HL-60 (cell line): ENCODE measurements at regions not wholly inside any gene's neighbourhood (a gene's known extent, or its start where the extent isn't known, plus 50 kb on each side); places are given as distances from the start of the nearest gene placed in this dataset.

Source experiments
- DNase-seq, 2 experiments: peaks; one replicate each; pipeline ENCODE4 v3.0.0-alpha.2; 2010 to 2020; ENCODE audit warnings: low read depth in 1 of 2, low spot score in 1 of 2
- H3K27ac ChIP-seq: fragments of 250-450 bp; sonication (Bioruptor Pico); replicated peaks from 2 replicates; pipeline ENCODE4 v1.5.1; 2020; ENCODE audit warnings: mild to moderate bottlenecking, moderate library complexity
- H3K27me3 ChIP-seq: fragments of 250-450 bp; sonication (Bioruptor Pico); 2 replicates; pipeline ENCODE4 v1.5.1; 2021; ENCODE audit warnings: mild to moderate bottlenecking, moderate library complexity; ENCODE audit not compliant: insufficient read depth, poor library complexity, severe bottlenecking
- H3K4me3 ChIP-seq: replicated peaks from 2 replicates; pipeline ENCODE4 v1.5.1; 2011; ENCODE audit warnings: mild to moderate bottlenecking, control low read depth, low read length; ENCODE audit not compliant: insufficient read depth
- GABPA ChIP-seq: IDR thresholded peaks from 2 replicates; pipeline ENCODE4 v1.6.1; 2012; ENCODE audit warnings: low read depth
- POLR2AphosphoS5 ChIP-seq: IDR thresholded peaks from 2 replicates; pipeline ENCODE4 v1.6.1; 2012; ENCODE audit warnings: low read depth
- SPI1 ChIP-seq: IDR thresholded peaks from 2 replicates; pipeline ENCODE4 v1.6.1; 2012; ENCODE audit warnings: low read depth, mild to moderate bottlenecking, borderline replicate concordance
- TF ChIP-seq, protein P1 (sequence below): IDR thresholded peaks from one replicate; pipeline ENCODE4 v1.5.1; 2011; ENCODE audit warnings: low read length, control low read depth, inconsistent platforms; ENCODE audit not compliant: insufficient read depth
- TF ChIP-seq, protein P2 (sequence below): IDR thresholded peaks from 2 replicates; pipeline ENCODE4 v1.6.1; 2012; ENCODE audit warnings: low read depth; ENCODE audit not compliant: insufficient replicate concordance

DNA sequence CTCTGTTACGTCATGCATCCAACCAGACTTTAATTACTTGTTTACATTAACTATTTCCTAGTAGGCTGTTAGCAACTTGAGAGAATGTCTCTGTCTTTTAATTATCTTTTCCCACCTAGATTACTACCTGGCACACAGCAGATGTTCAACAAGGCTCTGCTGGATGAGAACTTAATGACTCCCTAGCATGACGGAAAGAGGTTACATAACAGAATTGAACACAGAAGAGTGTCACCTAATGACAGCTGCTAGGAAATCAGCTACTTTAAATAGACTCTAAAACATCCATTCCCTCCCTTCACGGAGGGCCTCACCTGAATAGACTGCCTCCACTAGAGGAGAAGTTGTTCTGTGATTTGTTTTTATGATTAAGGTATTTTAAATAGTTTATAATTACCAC is 110.8 kb downstream of the TEX29 start:
- Histone ChIP-seq H3K27ac (no peak overlapping the region), H3K4me3 (no peak overlapping the region), H3K27me3 (peaks cover 6% of the 10 kb centered on the region)
- no peak for DNase-seq
- TF ChIP-seq, protein P1, sequence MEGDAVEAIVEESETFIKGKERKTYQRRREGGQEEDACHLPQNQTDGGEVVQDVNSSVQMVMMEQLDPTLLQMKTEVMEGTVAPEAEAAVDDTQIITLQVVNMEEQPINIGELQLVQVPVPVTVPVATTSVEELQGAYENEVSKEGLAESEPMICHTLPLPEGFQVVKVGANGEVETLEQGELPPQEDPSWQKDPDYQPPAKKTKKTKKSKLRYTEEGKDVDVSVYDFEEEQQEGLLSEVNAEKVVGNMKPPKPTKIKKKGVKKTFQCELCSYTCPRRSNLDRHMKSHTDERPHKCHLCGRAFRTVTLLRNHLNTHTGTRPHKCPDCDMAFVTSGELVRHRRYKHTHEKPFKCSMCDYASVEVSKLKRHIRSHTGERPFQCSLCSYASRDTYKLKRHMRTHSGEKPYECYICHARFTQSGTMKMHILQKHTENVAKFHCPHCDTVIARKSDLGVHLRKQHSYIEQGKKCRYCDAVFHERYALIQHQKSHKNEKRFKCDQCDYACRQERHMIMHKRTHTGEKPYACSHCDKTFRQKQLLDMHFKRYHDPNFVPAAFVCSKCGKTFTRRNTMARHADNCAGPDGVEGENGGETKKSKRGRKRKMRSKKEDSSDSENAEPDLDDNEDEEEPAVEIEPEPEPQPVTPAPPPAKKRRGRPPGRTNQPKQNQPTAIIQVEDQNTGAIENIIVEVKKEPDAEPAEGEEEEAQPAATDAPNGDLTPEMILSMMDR, result no peak
- TF ChIP-seq SPI1 (no peak), POLR2AphosphoS5 (no peak), GABPA (no peak)
- TF ChIP-seq, protein P2, sequence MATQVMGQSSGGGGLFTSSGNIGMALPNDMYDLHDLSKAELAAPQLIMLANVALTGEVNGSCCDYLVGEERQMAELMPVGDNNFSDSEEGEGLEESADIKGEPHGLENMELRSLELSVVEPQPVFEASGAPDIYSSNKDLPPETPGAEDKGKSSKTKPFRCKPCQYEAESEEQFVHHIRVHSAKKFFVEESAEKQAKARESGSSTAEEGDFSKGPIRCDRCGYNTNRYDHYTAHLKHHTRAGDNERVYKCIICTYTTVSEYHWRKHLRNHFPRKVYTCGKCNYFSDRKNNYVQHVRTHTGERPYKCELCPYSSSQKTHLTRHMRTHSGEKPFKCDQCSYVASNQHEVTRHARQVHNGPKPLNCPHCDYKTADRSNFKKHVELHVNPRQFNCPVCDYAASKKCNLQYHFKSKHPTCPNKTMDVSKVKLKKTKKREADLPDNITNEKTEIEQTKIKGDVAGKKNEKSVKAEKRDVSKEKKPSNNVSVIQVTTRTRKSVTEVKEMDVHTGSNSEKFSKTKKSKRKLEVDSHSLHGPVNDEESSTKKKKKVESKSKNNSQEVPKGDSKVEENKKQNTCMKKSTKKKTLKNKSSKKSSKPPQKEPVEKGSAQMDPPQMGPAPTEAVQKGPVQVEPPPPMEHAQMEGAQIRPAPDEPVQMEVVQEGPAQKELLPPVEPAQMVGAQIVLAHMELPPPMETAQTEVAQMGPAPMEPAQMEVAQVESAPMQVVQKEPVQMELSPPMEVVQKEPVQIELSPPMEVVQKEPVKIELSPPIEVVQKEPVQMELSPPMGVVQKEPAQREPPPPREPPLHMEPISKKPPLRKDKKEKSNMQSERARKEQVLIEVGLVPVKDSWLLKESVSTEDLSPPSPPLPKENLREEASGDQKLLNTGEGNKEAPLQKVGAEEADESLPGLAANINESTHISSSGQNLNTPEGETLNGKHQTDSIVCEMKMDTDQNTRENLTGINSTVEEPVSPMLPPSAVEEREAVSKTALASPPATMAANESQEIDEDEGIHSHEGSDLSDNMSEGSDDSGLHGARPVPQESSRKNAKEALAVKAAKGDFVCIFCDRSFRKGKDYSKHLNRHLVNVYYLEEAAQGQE, result no peak

DNA sequence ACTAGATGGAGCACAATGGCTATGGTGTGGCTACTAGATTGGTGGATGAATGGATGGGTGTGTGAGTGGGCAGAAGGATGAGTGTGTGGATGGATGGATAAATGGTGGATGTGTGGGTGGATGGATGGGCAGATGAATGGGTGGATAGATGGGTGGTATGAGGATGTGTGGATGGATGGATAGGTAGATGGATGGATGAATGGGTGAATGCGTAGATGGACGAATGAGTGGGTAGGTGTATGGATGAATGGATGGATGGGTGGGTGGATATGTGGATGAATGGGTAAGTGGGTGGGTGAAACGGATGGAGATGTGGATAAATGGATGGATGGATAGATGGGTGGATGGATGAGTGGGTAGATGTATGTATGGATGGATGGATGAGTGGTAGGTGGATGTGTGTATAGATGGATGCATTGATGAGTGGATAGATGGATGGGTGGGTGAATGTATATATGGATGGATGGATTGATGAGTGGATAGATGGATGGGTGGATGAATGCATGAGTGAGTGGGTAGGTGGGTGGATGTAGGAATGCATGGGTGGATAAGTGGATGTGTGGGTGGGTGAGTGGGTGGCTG is 114.2 kb downstream of the TEX29 start:
- Histone ChIP-seq H3K4me3 (no peak overlapping the region), H3K27me3 (peaks cover 3% of the 10 kb centered on the region), H3K27ac (no peak overlapping the region)
- TF ChIP-seq, protein P1, result no peak
- TF ChIP-seq, protein P2, result no peak
- no peak for TF ChIP-seq SPI1
- no peak for TF ChIP-seq POLR2AphosphoS5
- TF ChIP-seq GABPA, result no peak
- DNase-seq, result no peak

DNA sequence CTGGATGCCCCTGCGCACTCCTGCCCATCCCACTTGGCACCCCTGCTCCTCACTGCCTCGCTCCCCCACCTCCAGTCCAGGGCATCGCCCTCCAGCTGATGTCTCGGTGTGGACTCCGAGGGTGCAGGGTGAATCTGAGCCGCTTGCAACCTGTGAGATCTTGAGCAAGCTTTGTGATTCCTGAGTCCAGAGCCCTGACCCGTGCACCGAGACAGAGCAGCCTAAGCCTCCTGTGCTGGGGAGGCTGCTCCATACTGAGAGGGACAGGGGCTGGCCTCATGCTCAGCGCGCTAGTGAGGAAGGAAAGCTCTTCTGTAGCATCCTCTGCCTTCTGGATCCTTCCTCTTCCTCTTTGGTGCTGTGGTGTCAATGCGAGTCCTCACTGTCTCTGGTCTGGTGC is 116.0 kb downstream of the TEX29 start:
- no peak overlapping the region for H3K27ac ChIP-seq
- DNase-seq, result no peak
- H3K27me3 ChIP-seq, result no peaks in the 10 kb centered on the region
- TF ChIP-seq, protein P2, result no peak
- no peak for TF ChIP-seq POLR2AphosphoS5
- no peak for TF ChIP-seq SPI1
- TF ChIP-seq, protein P1, result no peak
- TF ChIP-seq GABPA, result no peak
- H3K4me3 ChIP-seq, result no peak overlapping the region
